Stomach (tissue), 8 donors: ENCODE measurements at regions not wholly inside any gene's neighbourhood (a gene's known extent, or its start where the extent isn't known, plus 50 kb on each side); places are given as distances from the start of the nearest gene placed in this dataset.

Source experiments
- DNase-seq, 2 donors: peaks; one replicate each; pipeline versions ENCODE4 v3.0.0 to v3.0.0-alpha.2; 2013 to 2019
- H3K27ac ChIP-seq, 5 donors: fragments of 200-600 bp in 4 of 5; sonication (generic) in 4 of 5; one replicate each; pipeline ENCODE4 v1.5.1; 2013 to 2019; ENCODE audit warnings: mild to moderate bottlenecking in 1 of 5, moderate library complexity in 1 of 5
- H3K27me3 ChIP-seq, 3 donors: fragments of 200-600 bp; sonication (generic); one replicate each; pipeline ENCODE4 v1.5.1; 2017 to 2019; ENCODE audit warnings: mixed run types in 1 of 3
- H3K36me3 ChIP-seq, 4 donors: fragments of 200-600 bp; sonication (generic); 1 replicate in 3 of 4; 2 replicates in 1 of 4; pipeline ENCODE4 v1.5.1; 2016 to 2019
- H3K4me1 ChIP-seq, 4 donors: fragments of 200-600 bp; sonication (generic); one replicate each; pipeline ENCODE4 v1.5.1; 2016 to 2019
- H3K4me3 ChIP-seq, 4 donors: fragments of 200-600 bp; sonication (generic) in 3 of 4; one replicate each; pipeline ENCODE4 v1.5.1; 2016 to 2019; ENCODE audit warnings: mild to moderate bottlenecking in 1 of 4
- H3K9me3 ChIP-seq, 4 donors: fragments of 200-600 bp; sonication (generic); one replicate each; pipeline ENCODE4 v1.5.1; 2016 to 2019
- EP300 ChIP-seq: sonication (generic); formaldehyde crosslinking; IDR thresholded peaks from one replicate; pipeline ENCODE4 v1.6.1; 2017; ENCODE audit warnings: antibody characterized with exemption
- POLR2A ChIP-seq, 4 donors: fragments of 450-650 bp; IDR thresholded peaks; one replicate each; pipeline ENCODE4 v1.6.1; 2016; ENCODE audit warnings: antibody characterized with exemption in 4 of 4, control low read depth in 2 of 4, mild to moderate bottlenecking in 1 of 4, moderate library complexity in 1 of 4
- POLR2AphosphoS5 ChIP-seq, 3 donors: sonication (generic); formaldehyde crosslinking; IDR thresholded peaks; one replicate each; pipeline ENCODE4 v1.6.1; 2016; ENCODE audit warnings: antibody characterized with exemption in 3 of 3
- WGBS, 5 donors: extraction: QIAGEN DNeasy Blood & Tissue Kit in 3 of 5; methylation state at CpG; one replicate each; pipeline versions ENCODE4 v1.1.5 to v1.1.7; 2013 to 2018; 5-methylcytosine and 5-hydroxymethylcytosine counted together
- intact Hi-C: fragments of 100-400 bp; cut with DNase I; formaldehyde crosslinking; loops from one replicate; pipeline ENCODE4 v1.15.1; 2023; ENCODE audit warnings: low total_unique reads
- TF ChIP-seq, protein P1 (sequence below), 7 experiments: fragments of 450-650 bp in 4 of 7; fragments of 200-600 bp in 3 of 7; sonication (generic) in 3 of 7; IDR thresholded peaks; one replicate each; pipeline ENCODE4 v1.5.1; 2016 to 2019; ENCODE audit warnings: antibody characterized with exemption in 7 of 7, control low read depth in 2 of 7, mild to moderate bottlenecking in 1 of 7
- donor health status: healthy with polysubstance abuse.
- donor health status: Bipolar disorder and iron deficiency.
- donor health status: healthy.

DNA sequence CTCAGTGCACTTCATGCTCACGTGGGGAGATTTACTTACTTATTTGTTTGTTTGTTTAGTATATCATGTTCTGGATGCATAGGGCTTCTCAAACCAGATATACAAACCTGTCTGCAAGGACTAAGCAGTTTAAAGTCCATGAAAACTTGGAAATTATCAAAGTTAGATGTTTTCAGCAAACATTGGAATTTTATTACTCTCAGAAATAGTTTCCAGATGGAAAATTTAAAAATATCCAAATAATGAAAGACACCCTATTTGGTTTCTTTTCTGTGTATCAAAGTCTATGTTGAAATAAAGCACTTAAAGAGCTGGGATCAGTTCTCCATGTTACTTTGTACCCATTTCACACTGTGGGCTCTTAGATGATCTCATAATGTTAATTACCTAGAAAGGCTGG lies 312.1 kb downstream of the PPP1R2C start:
- TF ChIP-seq POLR2A (IDR thresholded peaks at IDR 0.05), result no peak
- TF ChIP-seq, protein P1, sequence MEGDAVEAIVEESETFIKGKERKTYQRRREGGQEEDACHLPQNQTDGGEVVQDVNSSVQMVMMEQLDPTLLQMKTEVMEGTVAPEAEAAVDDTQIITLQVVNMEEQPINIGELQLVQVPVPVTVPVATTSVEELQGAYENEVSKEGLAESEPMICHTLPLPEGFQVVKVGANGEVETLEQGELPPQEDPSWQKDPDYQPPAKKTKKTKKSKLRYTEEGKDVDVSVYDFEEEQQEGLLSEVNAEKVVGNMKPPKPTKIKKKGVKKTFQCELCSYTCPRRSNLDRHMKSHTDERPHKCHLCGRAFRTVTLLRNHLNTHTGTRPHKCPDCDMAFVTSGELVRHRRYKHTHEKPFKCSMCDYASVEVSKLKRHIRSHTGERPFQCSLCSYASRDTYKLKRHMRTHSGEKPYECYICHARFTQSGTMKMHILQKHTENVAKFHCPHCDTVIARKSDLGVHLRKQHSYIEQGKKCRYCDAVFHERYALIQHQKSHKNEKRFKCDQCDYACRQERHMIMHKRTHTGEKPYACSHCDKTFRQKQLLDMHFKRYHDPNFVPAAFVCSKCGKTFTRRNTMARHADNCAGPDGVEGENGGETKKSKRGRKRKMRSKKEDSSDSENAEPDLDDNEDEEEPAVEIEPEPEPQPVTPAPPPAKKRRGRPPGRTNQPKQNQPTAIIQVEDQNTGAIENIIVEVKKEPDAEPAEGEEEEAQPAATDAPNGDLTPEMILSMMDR (IDR thresholded peaks at IDR 0.05), result no peak
- TF ChIP-seq EP300, result no peak
- TF ChIP-seq POLR2AphosphoS5 (IDR thresholded peaks at IDR 0.05), result no peak
- no peaks in the 10 kb centered on the region for H3K27me3 ChIP-seq
- no peaks in the 10 kb centered on the region for H3K4me1 ChIP-seq
- H3K27ac ChIP-seq, result no peak overlapping the region
- H3K9me3 ChIP-seq, result no peaks in the 10 kb centered on the region
- intact Hi-C loops, result no loop called here
- no peak overlapping the region for H3K4me3 ChIP-seq
- no peak for DNase-seq
- 58 to 91% (median 64%) methylated on average over 1 of the region's 1 CpG for WGBS, 5 donors
- H3K36me3 ChIP-seq, result no peaks in the 10 kb centered on the region

- no peak for TF ChIP-seq POLR2AphosphoS5 (IDR thresholded peaks at IDR 0.05)
Measured at GRCh38 chrX:42463706-42464490, 314.1 kb downstream of the PPP1R2C start.

GRCh38 chrX:42462917-42463316 lies 315.0 kb downstream of the PPP1R2C start:
- TF ChIP-seq POLR2A (IDR thresholded peaks at IDR 0.05), result no peak
- no peak for TF ChIP-seq POLR2AphosphoS5 (IDR thresholded peaks at IDR 0.05)
- TF ChIP-seq, protein P1 (IDR thresholded peaks at IDR 0.05), result no peak
- intact Hi-C loops, result no loop called here
- Histone ChIP-seq H3K4me1 (peaks cover 0 to 6% (median 0%) of the 10 kb centered on the region in 4 donors), H3K4me3 (no peak overlapping the region), H3K27ac (no peak overlapping the region), H3K9me3 (no peaks in the 10 kb centered on the region), H3K27me3 (no peaks in the 10 kb centered on the region), H3K36me3 (no peaks in the 10 kb centered on the region)
- DNase-seq, result no peak

More at GRCh38 chrX:42463706-42464490, 314.1 kb downstream of the PPP1R2C start:
- Histone ChIP-seq H3K27me3 (no peaks in the 10 kb centered on the region), H3K27ac (no peak overlapping the region), H3K9me3 (no peaks in the 10 kb centered on the region), H3K36me3 (no peaks in the 10 kb centered on the region), H3K4me3 (no peak overlapping the region), H3K4me1 (peaks cover 0 to 6% (median 0%) of the 10 kb centered on the region in 4 donors)
- 75 to 98% (median 96%) methylated on average over 4 of the region's 4 CpGs for WGBS, 5 donors
- intact Hi-C loops, result no loop called here
- peak in 1 of 2 donors; percentile 8 for DNase-seq

GRCh38 chrX:42460706-42461105 lies 317.3 kb downstream of the PPP1R2C start:
- no peak for TF ChIP-seq EP300
- H3K27me3 ChIP-seq, result no peaks in the 10 kb centered on the region
- H3K4me1 ChIP-seq, result peaks cover 0 to 6% (median 0%) of the 10 kb centered on the region in 4 donors
- H3K4me3 ChIP-seq, result no peak overlapping the region
- intact Hi-C loops, result no loop called here
- WGBS, 5 donors, result 59 to 88% (median 69%) methylated on average over 4 of the region's 4 CpGs
- no peak overlapping the region for H3K27ac ChIP-seq
- H3K36me3 ChIP-seq, result no peaks in the 10 kb centered on the region
- no peak for DNase-seq
- H3K9me3 ChIP-seq, result no peaks in the 10 kb centered on the region

GRCh38 chrX:42459735-42460134 lies 318.2 kb downstream of the PPP1R2C start:
- Histone ChIP-seq H3K36me3 (no peaks in the 10 kb centered on the region), H3K4me1 (peaks cover 0 to 6% (median 0%) of the 10 kb centered on the region in 4 donors), H3K27me3 (no peaks in the 10 kb centered on the region), H3K27ac (no peak overlapping the region), H3K4me3 (no peak overlapping the region), H3K9me3 (no peaks in the 10 kb centered on the region)
- no peak for DNase-seq
- TF ChIP-seq POLR2AphosphoS5 (IDR thresholded peaks at IDR 0.05) (no peak), POLR2A (IDR thresholded peaks at IDR 0.05) (no peak), EP300 (no peak)
- TF ChIP-seq, protein P1 (IDR thresholded peaks at IDR 0.05), result no peak
- intact Hi-C loops, result no loop called here
